ENCODE measurements at regions not wholly inside any gene's neighbourhood (a gene's known extent, or its start where the extent isn't known, plus 50 kb on each side); places are given as distances from the start of the nearest gene placed in this dataset.
A peak's percentile ranks its signal among the peaks of the same experiment; 100 is the strongest.

GRCh38 chr11:80096736-80097135 lies 655.9 kb upstream of the TENM4 start:
- H3K4me2 ChIP-seq (ENCODE audit: low read length): no peak overlapping the region
- no peaks in the 10 kb centered on the region for H3F3A ChIP-seq (ENCODE audit: low read length, unreplicated experiment)
- DNase-seq (peak; percentile 41), ATAC-seq (no peak)
- no peak overlapping the region for H3K4me3 ChIP-seq (ENCODE audit: low read length)
- ChIA-PET POLR2A (ENCODE audit: unreplicated experiment) (no interaction called here), CTCF (no interaction called here)
- H3K36me3 ChIP-seq (ENCODE audit: low read depth, low read length): no peaks in the 10 kb centered on the region
- H4K20me1 ChIP-seq (ENCODE audit: low read length): no peaks in the 10 kb centered on the region
- no peaks in the 10 kb centered on the region for H3K79me2 ChIP-seq (ENCODE audit: low read length)
- TF ChIP-seq EZH2 (IDR thresholded peaks at IDR 0.05; ENCODE audit: low read length, unreplicated experiment) (no peak), EZH2phosphoT487 (IDR thresholded peaks at IDR 0.05; ENCODE audit: borderline replicate concordance, low read length) (no peak), CTCF (conservative IDR thresholded peaks at IDR 0.05; ENCODE audit: low read depth, low read length) (no peak)
- H2AFZ ChIP-seq (ENCODE audit: low read length): no peak overlapping the region
- H3K27me3 ChIP-seq (ENCODE audit: low read length): no peaks in the 10 kb centered on the region
- intact Hi-C loops (cut with micrococcal nuclease): no loop called here
- no peak overlapping the region for H3K9ac ChIP-seq (ENCODE audit: low read length)
- H3K9me3 ChIP-seq (ENCODE audit: low read length): no peaks in the 10 kb centered on the region; the same call in 1 of the 2 replicates
- H3K27ac ChIP-seq (ENCODE audit: low read length): no peak overlapping the region
- no peaks in the 10 kb centered on the region for H3K4me1 ChIP-seq (ENCODE audit: insufficient read depth, low read length)
- H3K9me2 ChIP-seq (replicated peaks; ENCODE audit: low read length): no peaks in the 10 kb centered on the region
- BruUV-seq (replicated peaks): no TSS peak

- Histone ChIP-seq H3K79me2 (ENCODE audit: low read length) (no peaks in the 10 kb centered on the region), H3K27me3 (ENCODE audit: low read length) (no peaks in the 10 kb centered on the region), H3K4me1 (ENCODE audit: insufficient read depth, low read length) (no peaks in the 10 kb centered on the region), H3K27ac (ENCODE audit: low read length) (no peak overlapping the region), H3K4me3 (ENCODE audit: low read length) (no peak overlapping the region), H3F3A (ENCODE audit: low read length, unreplicated experiment) (no peaks in the 10 kb centered on the region), H2AFZ (ENCODE audit: low read length) (no peak overlapping the region), H4K20me1 (ENCODE audit: low read length) (no peaks in the 10 kb centered on the region), H3K4me2 (ENCODE audit: low read length) (no peak overlapping the region), H3K9me2 (replicated peaks; ENCODE audit: low read length) (no peaks in the 10 kb centered on the region), H3K36me3 (ENCODE audit: low read depth, low read length) (no peaks in the 10 kb centered on the region), H3K9me3 (ENCODE audit: low read length) (no peaks in the 10 kb centered on the region), H3K9ac (ENCODE audit: low read length) (no peak overlapping the region)
- CTCF ChIA-PET: no interaction called here
- BruUV-seq (replicated peaks): no TSS peak
- ATAC-seq (no peak), DNase-seq (no peak)
- POLR2A ChIA-PET (ENCODE audit: unreplicated experiment): no interaction called here
- no peak for TF ChIP-seq EZH2phosphoT487 (IDR thresholded peaks at IDR 0.05; ENCODE audit: borderline replicate concordance, low read length)
- no peak for TF ChIP-seq CTCF (conservative IDR thresholded peaks at IDR 0.05; ENCODE audit: low read depth, low read length)
- intact Hi-C loops (cut with micrococcal nuclease): no loop called here
Measured at GRCh38 chr11:80086496-80087055, 645.7 kb upstream of the TENM4 start.

GRCh38 chr11:80085563-80085962 lies 644.7 kb upstream of the TENM4 start:
- TF ChIP-seq EZH2phosphoT487 (IDR thresholded peaks at IDR 0.05; ENCODE audit: borderline replicate concordance, low read length) (no peak), EZH2 (IDR thresholded peaks at IDR 0.05; ENCODE audit: low read length, unreplicated experiment) (no peak), CTCF (conservative IDR thresholded peaks at IDR 0.05; ENCODE audit: low read depth, low read length) (no peak)
- H3K4me3 ChIP-seq (ENCODE audit: low read length): no peak overlapping the region
- H4K20me1 ChIP-seq (ENCODE audit: low read length): no peaks in the 10 kb centered on the region
- CTCF ChIA-PET: no interaction called here
- no peaks in the 10 kb centered on the region for H3K36me3 ChIP-seq (ENCODE audit: low read depth, low read length)
- no peaks in the 10 kb centered on the region for H3K4me1 ChIP-seq (ENCODE audit: insufficient read depth, low read length)
- no peak overlapping the region for H3K4me2 ChIP-seq (ENCODE audit: low read length)
- H3K9me3 ChIP-seq (ENCODE audit: low read length): no peaks in the 10 kb centered on the region
- no peak overlapping the region for H3K9ac ChIP-seq (ENCODE audit: low read length)
- DNase-seq: no peak
- POLR2A ChIA-PET (ENCODE audit: unreplicated experiment): no interaction called here
- H3K27me3 ChIP-seq (ENCODE audit: low read length): no peaks in the 10 kb centered on the region
- no peaks in the 10 kb centered on the region for H3K9me2 ChIP-seq (replicated peaks; ENCODE audit: low read length)
- no peak overlapping the region for H3K27ac ChIP-seq (ENCODE audit: low read length)
- no peaks in the 10 kb centered on the region for H3K79me2 ChIP-seq (ENCODE audit: low read length)
- H2AFZ ChIP-seq (ENCODE audit: low read length): no peak overlapping the region
- no peak for ATAC-seq
- intact Hi-C loops (cut with micrococcal nuclease): no loop called here
- no peaks in the 10 kb centered on the region for H3F3A ChIP-seq (ENCODE audit: low read length, unreplicated experiment)
- no TSS peak for BruUV-seq (replicated peaks)

All from PC-3 (cell line).